Lung (tissue), 11 donors: ENCODE measurements at regions not wholly inside any gene's neighbourhood (a gene's known extent, or its start where the extent isn't known, plus 50 kb on each side); places are given as distances from the start of the nearest gene placed in this dataset.
"Not testable (repeated sequence)": the region's sequence is repeated elsewhere in the genome, so short reads cannot be mapped to it uniquely, and the experiment has no call there.

Experiments
- ATAC-seq: fragments of 200-7000 bp; cut with Tn5 transposase; one replicate; pipeline ENCODE4 v1.9.1; 2020; ENCODE audit warnings: moderate number of reproducible peaks; ENCODE audit not compliant: insufficient read depth, low FRiP score
- DNase-seq, 3 donors: peaks; one replicate each; pipeline ENCODE4 v3.0.0-alpha.2; 2013 to 2017
- H3K27ac ChIP-seq, 2 donors: one replicate each; pipeline ENCODE4 v1.5.1; 2013; ENCODE audit warnings: mild to moderate bottlenecking in 2 of 2, moderate library complexity in 2 of 2, control low read depth in 1 of 2, inconsistent platforms in 1 of 2, low read depth in 1 of 2, low read length in 1 of 2
- H3K27me3 ChIP-seq, 3 donors: one replicate each; pipeline ENCODE4 v1.5.1; 2013; ENCODE audit warnings: low read length in 2 of 3; ENCODE audit not compliant: control insufficient read depth in 3 of 3, insufficient read depth in 3 of 3
- H3K36me3 ChIP-seq, 4 donors: one replicate each; pipeline ENCODE4 v1.5.1; 2013; ENCODE audit warnings: low read length in 4 of 4, mild to moderate bottlenecking in 1 of 4, moderate library complexity in 1 of 4; ENCODE audit not compliant: control insufficient read depth in 4 of 4, insufficient read depth in 4 of 4
- H3K4me1 ChIP-seq, 5 donors: one replicate each; pipeline ENCODE4 v1.5.1; 2013; ENCODE audit warnings: low read length in 5 of 5, mild to moderate bottlenecking in 2 of 5, moderate library complexity in 1 of 5; ENCODE audit not compliant: control insufficient read depth in 5 of 5, insufficient read depth in 5 of 5
- H3K4me3 ChIP-seq: one replicate; pipeline ENCODE4 v1.5.1; 2013; ENCODE audit warnings: mild to moderate bottlenecking, control low read depth, moderate library complexity
- H3K9ac ChIP-seq, 2 donors: one replicate each; pipeline ENCODE4 v1.5.1; 2013; ENCODE audit warnings: low read length in 2 of 2, control low read depth in 1 of 2; ENCODE audit not compliant: insufficient read depth in 1 of 2
- H3K9me3 ChIP-seq, 4 donors: one replicate each; pipeline ENCODE4 v1.5.1; 2013; ENCODE audit warnings: low read length in 3 of 4, mild to moderate bottlenecking in 1 of 4, moderate library complexity in 1 of 4; ENCODE audit not compliant: control insufficient read depth in 4 of 4, insufficient read depth in 3 of 4
- CTCF ChIP-seq: IDR thresholded peaks from 2 replicates; pipeline ENCODE4 v1.5.1; 2012; ENCODE audit warnings: mild to moderate bottlenecking; ENCODE audit errors: control extremely low read depth, extremely low read depth
- WGBS, 2 donors: extraction: QIAGEN DNeasy Blood & Tissue Kit; methylation state at CpG; one replicate each; pipeline ENCODE4 v1.1.7; 2013; 5-methylcytosine and 5-hydroxymethylcytosine counted together
- donor health status: control.
- donor health status: control.
- donor health status: Bipolar disorder and iron deficiency.
- donor health status: healthy.
- donor health status: DM: yes; HTN: yes; CAD: no.

GRCh38 chr1:227508431-227508830 is 54.9 kb upstream of the ZNF678 start:
- Histone ChIP-seq H3K27me3 (no peaks in the 10 kb centered on the region), H3K9me3 (no peaks in the 10 kb centered on the region), H3K4me1 (no peaks in the 10 kb centered on the region), H3K27ac (no peak overlapping the region), H3K4me3 (no peak overlapping the region), H3K36me3 (no peaks in the 10 kb centered on the region), H3K9ac (no peak overlapping the region)
- no peak for ATAC-seq
- TF ChIP-seq CTCF, result no peak
- DNase-seq, result no peak
- WGBS, 2 donors, result 89 to 93% methylated on average over 2 of the region's 2 CpGs

GRCh38 chr1:227506490-227507393 is 56.6 kb upstream of the ZNF678 start:
- H3K9ac ChIP-seq, H3K36me3 ChIP-seq, H3K4me3 ChIP-seq, DNase-seq, H3K9me3 ChIP-seq, ATAC-seq, H3K27me3 ChIP-seq, H3K27ac ChIP-seq, H3K4me1 ChIP-seq: not testable (repeated sequence)
- 86 to 100% methylated on average over 5 to 11 of the region's 30 CpGs for WGBS, 2 donors

- DNase-seq, H3K9me3 ChIP-seq, H3K27ac ChIP-seq, H3K4me3 ChIP-seq, ATAC-seq, H3K4me1 ChIP-seq, H3K27me3 ChIP-seq, H3K9ac ChIP-seq, H3K36me3 ChIP-seq: not testable (repeated sequence)
- WGBS, 2 donors, result 93 to 96% methylated on average over 1 of the region's 5 CpGs
Measured at GRCh38 chr1:227496045-227496444, 67.3 kb upstream of the ZNF678 start.

GRCh38 chr1:227493863-227494551 is 69.3 kb upstream of the ZNF678 start:
- WGBS, 2 donors, result 50 to 51% methylated on average over 2 of the region's 14 CpGs
- ATAC-seq, H3K4me3 ChIP-seq, H3K27ac ChIP-seq, DNase-seq, H3K9ac ChIP-seq, H3K9me3 ChIP-seq, H3K27me3 ChIP-seq, H3K36me3 ChIP-seq, H3K4me1 ChIP-seq: not testable (repeated sequence)

GRCh38 chr1:227490478-227490877 is 72.9 kb upstream of the ZNF678 start:
- H3K27ac ChIP-seq, result no peak overlapping the region
- no peak for TF ChIP-seq CTCF
- H3K27me3 ChIP-seq, result no peaks in the 10 kb centered on the region
- no peak overlapping the region for H3K4me3 ChIP-seq
- no peaks in the 10 kb centered on the region for H3K4me1 ChIP-seq
- H3K9me3 ChIP-seq, result peaks cover 0 to 5% (median 0%) of the 10 kb centered on the region in 4 donors
- no peak for ATAC-seq
- DNase-seq, result no peak
- 88 to 94% methylated on average over 5 of the region's 5 CpGs for WGBS, 2 donors
- H3K36me3 ChIP-seq, result no peaks in the 10 kb centered on the region
- no peak overlapping the region for H3K9ac ChIP-seq
